Osteocyte (in vitro differentiated cells): ENCODE measurements at regions not wholly inside any gene's neighbourhood (a gene's known extent, or its start where the extent isn't known, plus 50 kb on each side); places are given as distances from the start of the nearest gene placed in this dataset.

Source experiments
- DNase-seq: peaks from one replicate; pipeline ENCODE4 v3.0.0; 2021; ENCODE audit warnings: mixed read lengths; ENCODE audit not compliant: unreplicated experiment; ENCODE audit errors: extremely low spot score
- H3K27ac Mint-ChIP-seq: one replicate; pipeline ENCODE4 v1.8.0; 2021; ENCODE audit warnings: mild to moderate bottlenecking, mixed read lengths; ENCODE audit not compliant: unreplicated experiment
- H3K27me3 Mint-ChIP-seq: one replicate; pipeline ENCODE4 v1.8.0; 2021; ENCODE audit warnings: mixed read lengths; ENCODE audit not compliant: unreplicated experiment
- H3K36me3 Mint-ChIP-seq: one replicate; pipeline ENCODE4 v1.8.0; 2021; ENCODE audit warnings: mixed read lengths; ENCODE audit not compliant: unreplicated experiment
- H3K4me1 Mint-ChIP-seq: one replicate; pipeline ENCODE4 v1.8.0; 2021; ENCODE audit warnings: mixed read lengths; ENCODE audit not compliant: unreplicated experiment
- H3K4me3 Mint-ChIP-seq: one replicate; pipeline ENCODE4 v1.8.0; 2021; ENCODE audit warnings: mild to moderate bottlenecking, moderate library complexity, mixed read lengths; ENCODE audit not compliant: unreplicated experiment
- H3K9me3 Mint-ChIP-seq: one replicate; pipeline ENCODE4 v1.8.0; 2021; ENCODE audit warnings: mixed read lengths; ENCODE audit not compliant: unreplicated experiment
- TF ChIP-seq, protein P1 (sequence below): fragments of 200-600 bp; sonication (generic); IDR thresholded peaks from 2 replicates; pipeline ENCODE4 v1.5.0; 2021; ENCODE audit warnings: antibody characterized with exemption, mild to moderate bottlenecking, moderate library complexity

DNA sequence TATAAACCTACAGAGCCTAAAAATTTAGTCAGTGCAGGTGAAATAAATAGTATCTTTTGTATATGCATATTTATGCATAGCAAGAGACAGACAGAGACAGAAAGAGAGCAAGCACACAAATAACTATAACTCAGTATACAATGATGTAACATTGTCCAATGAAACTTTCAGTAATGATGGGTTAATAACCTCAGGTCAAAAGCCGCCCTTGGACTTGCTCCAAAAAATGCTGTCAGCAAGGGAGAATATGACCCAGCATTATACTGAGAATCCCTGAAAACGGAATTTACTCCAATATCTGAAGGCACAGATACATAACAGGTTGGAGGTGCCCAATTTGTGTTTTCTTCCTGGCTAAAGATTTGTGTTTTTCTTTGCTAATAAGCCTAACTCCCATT lies 590.6 kb upstream of the NOX3 start:
- no peak for DNase-seq
- H3K9me3 Mint-ChIP-seq: peaks cover 15% of the 10 kb centered on the region
- no peaks in the 10 kb centered on the region for H3K36me3 Mint-ChIP-seq
- H3K4me1 Mint-ChIP-seq: no peaks in the 10 kb centered on the region
- H3K27me3 Mint-ChIP-seq: no peaks in the 10 kb centered on the region
- TF ChIP-seq, protein P1, sequence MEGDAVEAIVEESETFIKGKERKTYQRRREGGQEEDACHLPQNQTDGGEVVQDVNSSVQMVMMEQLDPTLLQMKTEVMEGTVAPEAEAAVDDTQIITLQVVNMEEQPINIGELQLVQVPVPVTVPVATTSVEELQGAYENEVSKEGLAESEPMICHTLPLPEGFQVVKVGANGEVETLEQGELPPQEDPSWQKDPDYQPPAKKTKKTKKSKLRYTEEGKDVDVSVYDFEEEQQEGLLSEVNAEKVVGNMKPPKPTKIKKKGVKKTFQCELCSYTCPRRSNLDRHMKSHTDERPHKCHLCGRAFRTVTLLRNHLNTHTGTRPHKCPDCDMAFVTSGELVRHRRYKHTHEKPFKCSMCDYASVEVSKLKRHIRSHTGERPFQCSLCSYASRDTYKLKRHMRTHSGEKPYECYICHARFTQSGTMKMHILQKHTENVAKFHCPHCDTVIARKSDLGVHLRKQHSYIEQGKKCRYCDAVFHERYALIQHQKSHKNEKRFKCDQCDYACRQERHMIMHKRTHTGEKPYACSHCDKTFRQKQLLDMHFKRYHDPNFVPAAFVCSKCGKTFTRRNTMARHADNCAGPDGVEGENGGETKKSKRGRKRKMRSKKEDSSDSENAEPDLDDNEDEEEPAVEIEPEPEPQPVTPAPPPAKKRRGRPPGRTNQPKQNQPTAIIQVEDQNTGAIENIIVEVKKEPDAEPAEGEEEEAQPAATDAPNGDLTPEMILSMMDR: no peak
- no peak overlapping the region for H3K27ac Mint-ChIP-seq
- H3K4me3 Mint-ChIP-seq: no peak overlapping the region

DNA sequence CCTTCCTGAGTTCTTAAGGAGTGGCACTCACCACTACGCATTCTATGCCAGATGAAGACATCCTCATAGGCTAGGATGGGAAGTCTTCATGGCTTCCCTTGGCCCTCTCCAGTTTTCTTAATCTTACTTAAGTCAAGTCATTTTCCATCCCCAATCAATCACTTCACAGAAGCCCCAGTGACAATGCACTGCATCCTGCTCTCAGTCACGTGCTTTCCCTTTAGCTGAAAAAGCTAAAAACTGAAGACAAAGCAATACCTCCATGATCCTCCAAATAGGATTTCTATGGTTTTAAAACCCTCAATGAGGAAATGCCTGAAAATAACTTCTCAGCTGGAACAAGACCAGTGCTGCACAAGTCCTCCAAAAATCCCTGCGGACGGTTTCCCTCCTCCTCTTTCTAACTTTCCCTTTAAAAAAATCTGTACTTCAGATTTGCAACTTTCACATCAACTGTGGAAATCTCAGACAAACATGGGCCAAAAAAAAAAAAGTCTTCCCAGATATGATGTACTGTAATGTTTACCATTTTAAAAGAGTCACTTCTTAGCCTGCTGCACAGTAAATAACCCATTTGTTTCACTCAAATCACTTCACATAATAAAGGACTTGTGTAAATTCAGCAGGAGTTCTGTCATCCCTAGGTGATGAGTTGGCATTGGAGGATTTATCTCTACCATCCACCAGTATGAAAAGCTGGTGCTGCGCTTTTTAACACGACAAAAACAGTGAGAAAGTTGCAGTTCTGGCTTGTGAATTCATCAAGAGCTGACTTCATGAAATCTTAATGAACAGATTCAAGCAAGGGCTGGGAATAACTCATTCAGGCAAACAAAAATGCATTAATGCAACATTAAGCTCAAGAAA lies 590.0 kb upstream of the NOX3 start:
- Mint-ChIP-seq H3K27me3 (no peaks in the 10 kb centered on the region), H3K9me3 (peaks cover 15% of the 10 kb centered on the region), H3K36me3 (no peaks in the 10 kb centered on the region), H3K4me1 (no peaks in the 10 kb centered on the region), H3K27ac (no peak overlapping the region), H3K4me3 (no peak overlapping the region)
- TF ChIP-seq, protein P1: no peak
- DNase-seq: no peak

DNA sequence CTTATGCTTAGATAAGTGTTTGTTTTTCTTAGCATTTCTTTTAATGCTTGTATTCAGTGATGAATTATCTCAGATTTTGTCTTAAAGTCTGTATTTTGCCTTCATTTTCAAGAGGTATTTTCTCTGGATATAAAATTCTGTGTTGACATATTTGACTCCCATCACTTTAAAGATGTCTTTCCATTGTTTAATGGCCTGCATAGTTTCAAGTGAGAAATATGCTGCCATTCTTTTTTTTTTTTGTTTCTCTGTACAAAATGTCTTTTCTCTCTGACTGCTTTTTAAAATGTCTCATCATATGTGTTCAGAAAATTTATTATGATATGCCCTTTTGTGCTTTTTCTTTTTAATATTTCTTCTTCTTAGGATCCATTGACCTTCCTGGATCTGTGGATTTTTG lies 578.0 kb upstream of the NOX3 start:
- TF ChIP-seq, protein P1: no peak
- Mint-ChIP-seq H3K4me1 (no peaks in the 10 kb centered on the region), H3K36me3 (no peaks in the 10 kb centered on the region), H3K9me3 (peaks cover 25% of the 10 kb centered on the region), H3K27me3 (no peaks in the 10 kb centered on the region), H3K4me3 (no peak overlapping the region), H3K27ac (no peak overlapping the region)
- DNase-seq: no peak

DNA sequence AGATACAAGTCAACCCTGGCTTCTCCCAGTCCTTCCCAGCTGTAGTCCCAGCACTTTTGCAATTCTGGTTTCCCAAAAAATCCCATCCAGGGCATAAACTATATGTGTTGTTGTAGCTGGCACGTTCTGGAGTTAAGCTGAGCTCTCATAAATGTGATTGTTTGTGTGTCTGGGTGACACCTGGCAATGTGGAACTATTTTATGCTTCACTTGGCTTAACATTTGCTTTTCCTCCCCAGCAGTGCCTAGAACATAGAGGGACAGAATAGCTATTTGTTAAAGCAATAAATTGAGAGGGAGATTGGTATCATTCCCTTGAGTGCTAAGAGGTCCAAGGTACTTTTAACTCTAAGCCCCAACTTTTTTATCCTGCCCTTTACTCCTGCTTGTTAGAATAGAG lies 575.9 kb upstream of the NOX3 start:
- TF ChIP-seq, protein P1: no peak
- Mint-ChIP-seq H3K36me3 (no peaks in the 10 kb centered on the region), H3K9me3 (peaks cover 35% of the 10 kb centered on the region), H3K4me1 (no peaks in the 10 kb centered on the region), H3K27me3 (no peaks in the 10 kb centered on the region), H3K4me3 (no peak overlapping the region), H3K27ac (no peak overlapping the region)
- DNase-seq: no peak

DNA sequence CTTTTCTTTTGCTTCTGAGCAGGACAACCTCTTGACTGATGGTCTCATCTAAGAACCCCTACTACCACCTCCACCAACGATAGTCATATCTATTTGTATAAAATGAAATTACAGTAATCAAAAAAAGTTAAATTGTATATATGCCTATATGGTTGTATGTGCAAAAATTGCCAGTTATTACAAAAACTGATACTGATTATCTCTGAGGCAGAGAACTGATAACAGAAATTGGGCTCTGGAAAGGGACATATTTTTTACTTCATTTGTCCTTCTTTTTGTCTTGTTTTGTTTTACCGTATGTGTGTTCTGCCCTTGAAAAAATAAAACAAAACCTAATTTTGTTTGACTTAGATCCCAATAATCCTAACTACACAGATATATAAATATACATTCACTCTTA lies 574.4 kb upstream of the NOX3 start:
- no peaks in the 10 kb centered on the region for H3K4me1 Mint-ChIP-seq
- peaks cover 43% of the 10 kb centered on the region for H3K9me3 Mint-ChIP-seq
- no peaks in the 10 kb centered on the region for H3K36me3 Mint-ChIP-seq
- no peak overlapping the region for H3K4me3 Mint-ChIP-seq
- TF ChIP-seq, protein P1: no peak
- no peak overlapping the region for H3K27ac Mint-ChIP-seq
- no peaks in the 10 kb centered on the region for H3K27me3 Mint-ChIP-seq
- no peak for DNase-seq
